Esophagus muscularis mucosa (tissue), 4 donors: ENCODE measurements at regions not wholly inside any gene's neighbourhood (a gene's known extent, or its start where the extent isn't known, plus 50 kb on each side); places are given as distances from the start of the nearest gene placed in this dataset.
A peak's percentile ranks its signal among the peaks of the same experiment; 100 is the strongest.

ENCODE experiments used
- DNase-seq: peaks from one replicate; pipeline ENCODE4 v3.0.0-alpha.2; 2017; ENCODE audit errors: extremely low spot score
- H3K27ac ChIP-seq, 4 donors: fragments of 200-600 bp; sonication (generic); replicated peaks in 1 of 4; 1 replicate in 3 of 4; 2 replicates in 1 of 4; pipeline ENCODE4 v1.5.1; 2016 to 2019; ENCODE audit warnings: mild to moderate bottlenecking in 1 of 4
- H3K27me3 ChIP-seq, 4 donors: fragments of 200-600 bp; sonication (generic); one replicate each; pipeline versions ENCODE4 v1.5.1 to v1.6.0; 2016 to 2019
- H3K36me3 ChIP-seq, 4 donors: fragments of 200-600 bp; sonication (generic); one replicate each; pipeline ENCODE4 v1.5.1; 2016 to 2019
- H3K4me1 ChIP-seq, 4 donors: fragments of 200-600 bp; sonication (generic); one replicate each; pipeline ENCODE4 v1.5.1; 2016 to 2019
- H3K4me3 ChIP-seq, 4 donors: fragments of 200-600 bp; sonication (generic); 1 replicate in 2 of 4; 2 replicates in 2 of 4; pipeline ENCODE4 v1.5.1; 2016 to 2019; ENCODE audit warnings: mild to moderate bottlenecking in 4 of 4, moderate library complexity in 1 of 4
- H3K9me3 ChIP-seq, 4 donors: fragments of 200-600 bp; sonication (generic); 1 replicate in 3 of 4; 2 replicates in 1 of 4; pipeline ENCODE4 v1.5.1; 2016 to 2019
- EP300 ChIP-seq: sonication (generic); formaldehyde crosslinking; IDR thresholded peaks from one replicate; pipeline ENCODE4 v1.6.1; 2017; ENCODE audit warnings: antibody characterized with exemption
- POLR2A ChIP-seq: fragments of 450-650 bp; IDR thresholded peaks from one replicate; pipeline ENCODE4 v1.6.1; 2017; ENCODE audit warnings: antibody characterized with exemption, moderate library complexity, mild to moderate bottlenecking, low read depth
- POLR2AphosphoS5 ChIP-seq, 2 donors: sonication (generic); formaldehyde crosslinking; IDR thresholded peaks; one replicate each; pipeline ENCODE4 v1.6.1; 2017; ENCODE audit warnings: antibody characterized with exemption in 2 of 2
- WGBS: methylation state at CpG from one replicate; pipeline ENCODE4 v1.1.5; 2018; 5-methylcytosine and 5-hydroxymethylcytosine counted together
- intact Hi-C: fragments of 100-400 bp; cut with DNase I; formaldehyde crosslinking; loops from one replicate; pipeline ENCODE4 v1.15.1; 2023
- TF ChIP-seq, protein P1 (sequence below), 3 experiments: fragments of 200-600 bp in 2 of 3; fragments of 450-650 bp in 1 of 3; sonication (generic) in 2 of 3; IDR thresholded peaks; one replicate each; pipeline ENCODE4 v1.5.1; 2017 to 2019; ENCODE audit warnings: antibody characterized with exemption in 3 of 3, mild to moderate bottlenecking in 2 of 3, moderate library complexity in 1 of 3

DNA sequence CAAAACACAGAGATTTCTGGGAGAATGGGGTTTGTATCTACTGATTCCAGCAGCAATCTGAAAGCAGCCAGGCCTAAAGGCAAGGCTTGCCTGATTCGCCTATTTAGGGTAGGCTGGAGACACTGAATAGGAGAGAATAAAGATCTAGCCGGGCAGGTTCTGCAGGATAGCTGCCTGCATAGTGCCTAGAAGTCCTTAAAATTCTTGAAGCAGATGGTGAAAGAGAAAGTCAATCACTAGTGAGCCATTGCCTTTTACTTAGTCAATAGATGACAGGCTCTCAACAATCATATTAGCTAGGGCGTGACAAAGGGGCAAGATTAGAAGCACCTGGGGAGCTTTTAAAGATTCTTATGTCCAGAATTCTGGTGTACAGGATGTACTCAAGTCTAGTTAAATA, 522.7 kb downstream of the HTR1A start:
- H3K9me3 ChIP-seq, result no peaks in the 10 kb centered on the region
- no peaks in the 10 kb centered on the region for H3K27me3 ChIP-seq
- 91% methylated on average over 3 of the region's 3 CpGs for WGBS

DNA sequence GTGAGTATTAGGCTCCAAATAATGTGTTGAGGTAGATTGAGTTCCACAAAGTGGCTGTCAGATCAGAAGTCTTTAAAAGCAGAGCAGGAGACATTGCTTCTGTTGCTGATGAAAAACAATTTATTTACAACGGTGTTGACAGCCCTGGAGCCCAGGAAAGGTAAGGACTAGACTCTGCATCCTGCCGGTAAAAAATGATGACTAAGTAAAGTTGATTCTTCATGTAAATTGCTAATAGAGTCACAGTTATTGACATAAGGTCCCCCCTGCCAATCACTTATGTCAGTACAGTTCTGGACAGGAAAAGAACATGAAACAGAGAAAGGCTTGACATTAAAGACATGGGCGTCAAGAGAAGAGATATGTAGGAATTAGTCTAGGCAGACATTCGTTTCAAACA, 552.5 kb downstream of the HTR1A start:
- intact Hi-C loops, result no loop called here
- Histone ChIP-seq H3K9me3 (no peaks in the 10 kb centered on the region), H3K4me3 (no peak overlapping the region), H3K27ac (no peak overlapping the region), H3K36me3 (no peaks in the 10 kb centered on the region), H3K4me1 (no peaks in the 10 kb centered on the region), H3K27me3 (no peaks in the 10 kb centered on the region)
- 71% methylated on average over 4 of the region's 4 CpGs for WGBS
- TF ChIP-seq, protein P1, sequence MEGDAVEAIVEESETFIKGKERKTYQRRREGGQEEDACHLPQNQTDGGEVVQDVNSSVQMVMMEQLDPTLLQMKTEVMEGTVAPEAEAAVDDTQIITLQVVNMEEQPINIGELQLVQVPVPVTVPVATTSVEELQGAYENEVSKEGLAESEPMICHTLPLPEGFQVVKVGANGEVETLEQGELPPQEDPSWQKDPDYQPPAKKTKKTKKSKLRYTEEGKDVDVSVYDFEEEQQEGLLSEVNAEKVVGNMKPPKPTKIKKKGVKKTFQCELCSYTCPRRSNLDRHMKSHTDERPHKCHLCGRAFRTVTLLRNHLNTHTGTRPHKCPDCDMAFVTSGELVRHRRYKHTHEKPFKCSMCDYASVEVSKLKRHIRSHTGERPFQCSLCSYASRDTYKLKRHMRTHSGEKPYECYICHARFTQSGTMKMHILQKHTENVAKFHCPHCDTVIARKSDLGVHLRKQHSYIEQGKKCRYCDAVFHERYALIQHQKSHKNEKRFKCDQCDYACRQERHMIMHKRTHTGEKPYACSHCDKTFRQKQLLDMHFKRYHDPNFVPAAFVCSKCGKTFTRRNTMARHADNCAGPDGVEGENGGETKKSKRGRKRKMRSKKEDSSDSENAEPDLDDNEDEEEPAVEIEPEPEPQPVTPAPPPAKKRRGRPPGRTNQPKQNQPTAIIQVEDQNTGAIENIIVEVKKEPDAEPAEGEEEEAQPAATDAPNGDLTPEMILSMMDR (IDR thresholded peaks at IDR 0.05), result no peak
- no peak for TF ChIP-seq POLR2A
- TF ChIP-seq EP300, result no peak
- no peak for TF ChIP-seq POLR2AphosphoS5 (IDR thresholded peaks at IDR 0.05)
- DNase-seq, result no peak

More for the DNA sequence above, 522.7 kb downstream of the HTR1A start:
- DNase-seq, result no peak
- Histone ChIP-seq H3K27ac (no peak overlapping the region), H3K36me3 (no peaks in the 10 kb centered on the region), H3K4me1 (no peaks in the 10 kb centered on the region), H3K4me3 (no peak overlapping the region)
- TF ChIP-seq POLR2A, result no peak
- no peak for TF ChIP-seq POLR2AphosphoS5 (IDR thresholded peaks at IDR 0.05)
- TF ChIP-seq, protein P1 (IDR thresholded peaks at IDR 0.05), result no peak
- TF ChIP-seq EP300, result no peak
- intact Hi-C loops, result no loop called here

DNA sequence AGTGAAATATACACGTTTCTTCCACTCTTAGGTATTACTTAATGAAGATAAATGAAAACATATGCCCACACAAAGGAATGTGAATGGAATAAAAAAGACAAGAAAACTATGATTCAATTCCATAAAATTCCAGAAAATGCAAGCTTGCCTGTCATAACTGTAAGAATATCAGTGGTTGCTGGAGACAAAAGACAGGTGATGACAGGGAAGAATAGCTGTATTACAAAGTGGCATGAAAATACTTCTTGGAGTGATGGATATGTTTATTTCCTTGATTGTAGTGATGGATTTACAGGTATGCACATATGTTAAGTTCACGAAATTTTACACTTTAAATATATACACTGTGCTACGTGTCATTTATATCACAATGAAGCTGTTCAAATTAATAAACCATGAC, 553.3 kb downstream of the HTR1A start:
- no peak for DNase-seq
- Histone ChIP-seq H3K27ac (no peak overlapping the region), H3K36me3 (no peaks in the 10 kb centered on the region), H3K4me1 (no peaks in the 10 kb centered on the region), H3K4me3 (no peak overlapping the region), H3K9me3 (no peaks in the 10 kb centered on the region), H3K27me3 (no peaks in the 10 kb centered on the region)
- TF ChIP-seq, protein P1 (IDR thresholded peaks at IDR 0.05), result no peak
- no peak for TF ChIP-seq EP300
- TF ChIP-seq POLR2AphosphoS5 (IDR thresholded peaks at IDR 0.05), result no peak
- 48% methylated on average over 3 of the region's 3 CpGs for WGBS
- intact Hi-C loops, result no loop called here

DNA sequence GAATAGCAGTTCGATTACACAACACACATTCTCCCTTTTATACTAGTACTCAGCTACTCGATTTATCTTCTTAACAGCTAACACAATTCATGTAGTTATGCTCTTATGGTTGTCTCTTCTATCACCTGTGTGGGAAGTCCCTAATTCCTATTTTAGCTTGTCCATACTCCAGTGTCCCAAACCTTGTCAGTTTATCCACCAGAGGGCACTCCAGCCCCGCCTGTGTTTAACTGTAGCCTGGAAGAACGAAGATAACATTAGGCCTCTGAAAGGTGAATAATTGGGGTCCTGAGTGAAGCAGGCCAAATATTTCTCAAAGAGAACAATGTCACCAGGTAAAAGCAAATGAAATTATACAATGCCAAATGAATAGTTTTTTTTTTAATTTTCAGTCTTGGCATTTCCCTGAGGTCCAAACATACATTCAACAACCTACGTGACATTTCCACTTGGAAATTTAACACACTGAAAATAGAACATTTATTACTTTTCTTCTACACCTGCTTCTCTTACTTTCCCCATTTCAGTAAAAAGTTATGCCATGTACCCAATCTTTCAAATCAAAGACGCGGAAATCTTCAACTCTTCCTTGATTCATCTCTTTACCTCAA, 560.7 kb downstream of the HTR1A start:
- WGBS, result 41% methylated on average over 7 of the region's 7 CpGs
- DNase-seq, result no peak
- no peak overlapping the region for H3K4me3 ChIP-seq
- no peaks in the 10 kb centered on the region for H3K9me3 ChIP-seq
- intact Hi-C loops, result no loop called here
- no peaks in the 10 kb centered on the region for H3K27me3 ChIP-seq
- H3K36me3 ChIP-seq, result no peaks in the 10 kb centered on the region
- no peaks in the 10 kb centered on the region for H3K4me1 ChIP-seq
- TF ChIP-seq EP300 (no peak), POLR2A (no peak), POLR2AphosphoS5 (IDR thresholded peaks at IDR 0.05) (no peak)
- TF ChIP-seq, protein P1 (IDR thresholded peaks at IDR 0.05), result peak; percentile 16 to 55 (median 34)
- H3K27ac ChIP-seq, result no peak overlapping the region

DNA sequence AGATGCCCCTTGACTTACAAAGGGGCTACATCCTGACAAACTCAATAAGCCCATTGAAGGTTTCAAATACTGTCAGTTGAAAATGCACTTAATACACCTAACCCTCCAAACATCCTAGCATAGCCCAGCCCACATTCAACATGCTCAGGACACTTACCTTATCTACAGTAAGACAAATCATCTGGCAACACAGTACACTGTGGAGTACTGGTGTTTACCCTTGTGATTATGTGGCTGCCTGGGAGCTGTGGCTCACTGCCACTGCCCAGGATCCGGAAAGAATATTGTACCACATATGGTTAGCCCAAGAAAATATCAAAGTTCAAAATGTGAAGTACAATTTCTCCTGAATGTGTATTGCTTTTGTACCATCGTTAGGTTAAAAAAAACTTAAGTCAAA, 562.2 kb downstream of the HTR1A start:
- DNase-seq, result no peak
- intact Hi-C loops, result no loop called here

More for the DNA sequence above, 562.2 kb downstream of the HTR1A start:
- Histone ChIP-seq H3K36me3 (no peaks in the 10 kb centered on the region), H3K4me3 (no peak overlapping the region), H3K9me3 (no peaks in the 10 kb centered on the region), H3K4me1 (no peaks in the 10 kb centered on the region), H3K27ac (no peak overlapping the region), H3K27me3 (no peaks in the 10 kb centered on the region)
- WGBS, result 68% methylated on average over 2 of the region's 2 CpGs
- TF ChIP-seq POLR2AphosphoS5 (IDR thresholded peaks at IDR 0.05) (no peak), EP300 (no peak), POLR2A (no peak)
- TF ChIP-seq, protein P1 (IDR thresholded peaks at IDR 0.05), result no peak
